GM18868 (cell line): ENCODE measurements at regions not wholly inside any gene's neighbourhood (a gene's known extent, or its start where the extent isn't known, plus 50 kb on each side); places are given as distances from the start of the nearest gene placed in this dataset.
A peak's percentile ranks its signal among the peaks of the same experiment; 100 is the strongest.

Experiments
- ATAC-seq: cut with Tn5 transposase; IDR thresholded peaks from one replicate; pipeline ENCODE4 v1.9.1; 2021; ENCODE audit warnings: mild to moderate bottlenecking, moderate library complexity; ENCODE audit not compliant: unreplicated experiment

DNA sequence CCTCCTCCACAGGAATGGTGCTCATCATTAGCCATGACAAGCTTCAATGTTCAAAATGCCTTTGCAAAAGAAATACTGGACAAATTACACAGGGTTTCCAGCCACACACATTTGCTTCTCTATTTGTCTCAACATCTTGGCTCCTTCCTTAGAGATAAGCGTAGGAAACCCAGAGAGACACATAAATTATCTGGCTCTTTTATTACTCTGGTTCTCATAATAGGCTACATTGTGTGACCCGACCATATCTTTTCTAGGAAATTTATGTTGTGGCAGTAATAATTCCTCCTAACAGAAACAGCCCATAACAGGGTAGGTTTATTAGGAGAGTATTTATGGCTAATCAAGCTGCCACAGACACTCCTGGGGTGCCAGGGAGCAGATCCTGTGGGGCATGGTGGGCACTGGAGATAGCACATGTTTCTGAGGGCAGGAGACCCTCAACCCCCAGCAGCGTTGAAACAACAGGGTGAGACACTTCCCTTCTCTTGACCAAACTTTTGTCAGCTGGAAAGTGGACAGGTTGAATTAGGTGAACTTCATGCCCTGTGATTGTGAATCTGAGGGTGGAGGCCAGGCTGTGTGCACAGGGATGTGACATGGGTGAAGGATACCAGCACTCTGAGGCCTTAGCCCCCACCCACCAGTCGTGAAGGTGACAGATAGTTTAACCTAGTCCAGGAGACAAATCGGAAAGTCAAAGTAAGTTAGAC lies 295.9 kb upstream of the ZNF32 start:
- ATAC-seq: no peak

DNA sequence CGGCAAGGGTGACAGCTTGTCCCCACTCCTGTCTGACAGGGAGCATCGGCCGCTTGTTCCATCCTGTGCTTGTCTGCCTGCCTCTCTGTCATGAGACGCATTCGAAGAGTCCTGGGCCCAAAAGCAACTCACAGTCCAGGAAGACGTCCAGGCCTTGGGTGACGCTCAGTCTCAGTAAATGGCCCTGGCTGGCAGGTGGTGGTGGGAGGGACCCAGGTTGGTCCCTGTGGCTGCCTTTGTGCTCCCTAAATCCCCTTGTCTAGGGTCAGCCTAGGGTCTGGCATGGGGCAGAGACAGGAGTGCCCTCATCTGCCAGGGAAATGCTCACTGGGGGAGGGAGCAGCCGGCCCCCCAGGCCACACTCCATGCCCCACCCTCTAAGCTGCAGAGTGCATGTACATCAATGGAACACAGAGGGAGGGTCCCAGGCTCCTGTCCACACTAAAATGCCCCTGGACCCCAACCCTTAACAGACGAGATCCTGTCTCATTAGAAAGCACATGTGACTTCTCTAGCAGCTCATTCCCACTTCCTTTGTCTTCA lies 295.2 kb upstream of the ZNF32 start:
- no peak for ATAC-seq

DNA sequence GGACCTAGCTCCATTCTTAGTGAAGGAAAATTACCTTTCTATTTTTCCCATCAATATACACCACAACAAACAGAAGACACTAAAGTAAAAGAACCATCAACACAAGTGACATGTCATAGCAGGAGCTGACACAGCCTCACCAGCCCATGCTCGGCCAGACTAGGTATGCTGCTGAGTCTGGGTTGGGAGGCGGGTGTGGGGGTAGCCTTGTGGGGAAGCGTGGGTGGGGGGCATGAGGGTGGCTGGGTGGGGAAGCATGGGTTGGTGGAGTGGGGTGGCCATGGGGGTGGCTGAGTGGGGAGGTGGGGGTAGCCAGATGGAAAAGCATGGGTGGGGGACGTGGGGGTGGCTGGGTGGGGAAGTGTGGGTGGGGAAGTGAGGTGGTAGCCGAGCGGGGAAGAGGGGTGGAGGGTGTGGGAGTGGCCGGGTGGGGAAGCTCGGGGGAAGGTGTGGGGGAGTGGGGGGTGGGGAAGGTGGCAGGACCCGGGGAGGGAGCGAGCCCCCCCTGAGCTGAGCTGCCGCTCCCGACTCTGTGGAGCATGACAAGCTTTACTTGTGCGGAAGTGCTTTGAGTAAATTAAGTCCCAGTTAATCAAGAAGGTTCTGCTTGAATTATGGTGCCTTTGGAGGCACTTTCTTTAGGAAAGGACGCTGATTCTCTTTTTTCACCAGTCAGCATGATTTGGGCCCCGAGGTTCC lies 294.6 kb upstream of the ZNF32 start:
- no peak for ATAC-seq

DNA sequence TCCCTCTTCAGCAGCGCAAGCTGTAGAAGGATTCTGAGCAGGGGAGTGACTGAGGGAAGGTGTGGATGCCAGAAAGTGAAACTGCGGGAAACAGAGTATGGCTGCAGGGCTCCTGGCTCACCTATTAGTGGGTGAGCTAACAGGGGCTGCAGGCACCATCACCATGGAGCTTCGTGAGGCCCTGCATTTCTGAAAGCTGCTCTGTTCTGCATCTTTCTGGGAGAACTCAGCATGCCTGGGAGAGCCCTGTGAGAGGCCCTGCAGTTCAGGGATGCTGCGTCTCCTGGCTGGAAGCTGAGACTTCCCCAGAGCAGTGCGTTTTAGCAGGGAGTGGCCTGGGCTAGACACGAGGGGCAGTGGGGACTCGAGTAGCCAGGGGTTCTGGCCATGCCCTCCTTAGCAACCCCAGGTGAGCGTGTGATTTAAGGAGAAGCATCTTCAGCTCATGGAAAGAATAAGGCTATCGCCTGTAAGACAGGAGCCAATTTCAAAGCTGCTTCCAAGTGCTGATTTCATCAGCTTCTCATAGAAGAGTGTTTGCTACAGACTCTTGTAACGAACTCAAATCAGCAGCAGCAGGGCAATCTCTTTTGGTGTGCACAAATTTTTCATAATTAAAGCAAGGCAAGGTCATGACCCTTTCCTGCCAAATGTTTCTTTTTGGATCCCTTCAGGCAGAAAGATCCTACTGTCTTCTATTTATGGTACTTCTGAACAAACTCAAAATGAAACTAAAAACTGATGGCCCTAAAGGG lies 293.6 kb upstream of the ZNF32 start:
- ATAC-seq: no peak

DNA sequence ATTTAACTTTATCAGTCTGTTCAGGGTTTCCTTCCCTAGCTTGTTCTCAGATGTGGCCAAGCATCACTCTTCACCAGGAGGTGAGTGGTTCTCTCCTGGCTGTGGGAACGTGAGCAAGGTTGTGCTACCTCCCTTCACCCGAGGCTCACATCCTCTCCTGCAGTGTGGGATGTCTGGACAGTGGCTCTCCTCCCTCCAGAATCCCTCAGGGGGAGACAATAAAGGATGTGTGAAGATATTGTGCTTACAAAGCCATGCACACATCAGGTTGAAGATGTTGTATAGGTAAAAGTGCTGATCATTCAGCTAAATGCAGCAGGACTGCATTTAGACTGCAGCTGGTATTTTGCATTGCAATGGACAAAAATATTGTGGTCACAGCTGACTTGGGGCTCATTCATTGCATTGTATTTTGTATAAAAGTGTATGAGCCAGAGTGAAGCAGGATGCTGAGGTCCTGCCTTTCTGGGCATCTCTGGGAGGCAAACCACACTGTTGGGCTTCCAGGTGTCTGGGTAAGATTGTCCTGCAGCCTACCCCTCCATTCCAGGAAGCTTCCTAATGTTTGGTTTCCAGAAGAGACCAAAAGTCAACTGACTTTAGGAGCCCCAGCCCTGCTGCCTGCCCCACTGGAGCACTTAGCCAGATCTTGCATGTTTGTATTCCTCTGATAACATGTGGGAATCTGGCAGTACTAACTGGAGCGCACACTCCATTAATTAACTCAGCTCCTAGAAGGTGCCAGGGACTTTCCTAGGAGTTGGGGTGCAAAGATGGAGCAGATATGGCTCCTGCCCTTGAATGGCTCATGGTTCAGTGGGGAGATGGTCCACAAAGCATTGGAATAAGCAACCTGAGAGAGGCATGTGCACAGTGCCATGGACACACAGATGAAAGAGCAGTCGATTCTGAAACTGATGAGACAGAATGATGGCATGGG lies 292.5 kb upstream of the ZNF32 start:
- no peak for ATAC-seq

DNA sequence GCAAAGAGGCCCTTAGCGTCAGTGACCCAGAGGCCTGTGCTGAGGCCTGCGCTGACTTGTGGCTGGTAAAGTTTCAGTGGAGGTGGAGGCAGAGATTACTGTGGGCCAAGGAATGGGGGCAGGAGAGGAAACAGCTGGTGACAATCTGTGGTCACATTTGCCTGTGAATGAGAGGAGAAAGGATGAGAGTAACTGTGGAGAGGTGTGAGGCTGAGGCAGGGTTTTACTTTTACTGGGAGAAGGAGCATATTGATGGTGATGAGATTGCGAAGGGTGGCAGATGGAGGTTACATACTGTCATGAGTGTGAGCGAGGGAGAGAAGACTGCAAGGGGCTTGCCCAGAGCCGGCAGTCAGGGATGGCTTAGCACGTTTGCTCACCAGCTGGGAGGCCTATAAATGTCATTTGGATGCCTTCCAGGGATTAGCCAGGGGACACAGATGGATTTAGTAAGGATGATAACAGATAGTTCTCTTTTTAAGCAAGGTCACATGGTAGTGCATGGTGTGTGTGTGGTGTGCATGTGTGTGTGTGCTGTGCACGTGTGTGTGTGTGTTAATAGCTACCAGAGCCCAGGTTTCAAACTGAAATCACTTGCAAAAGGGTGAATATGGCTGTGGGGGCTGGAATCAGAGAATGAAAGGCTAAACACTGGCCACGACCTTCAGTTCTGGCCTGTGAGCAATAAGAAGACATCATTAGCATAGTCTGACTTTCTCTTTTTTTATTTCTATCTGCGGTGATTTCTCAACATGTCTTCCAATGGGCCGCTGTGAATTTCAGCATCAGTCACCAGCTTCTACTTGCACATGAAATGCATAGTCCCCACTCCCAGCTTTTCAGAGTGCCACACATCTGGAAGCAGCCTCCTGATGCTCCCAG lies 291.5 kb upstream of the ZNF32 start:
- peak; percentile 59 for ATAC-seq

DNA sequence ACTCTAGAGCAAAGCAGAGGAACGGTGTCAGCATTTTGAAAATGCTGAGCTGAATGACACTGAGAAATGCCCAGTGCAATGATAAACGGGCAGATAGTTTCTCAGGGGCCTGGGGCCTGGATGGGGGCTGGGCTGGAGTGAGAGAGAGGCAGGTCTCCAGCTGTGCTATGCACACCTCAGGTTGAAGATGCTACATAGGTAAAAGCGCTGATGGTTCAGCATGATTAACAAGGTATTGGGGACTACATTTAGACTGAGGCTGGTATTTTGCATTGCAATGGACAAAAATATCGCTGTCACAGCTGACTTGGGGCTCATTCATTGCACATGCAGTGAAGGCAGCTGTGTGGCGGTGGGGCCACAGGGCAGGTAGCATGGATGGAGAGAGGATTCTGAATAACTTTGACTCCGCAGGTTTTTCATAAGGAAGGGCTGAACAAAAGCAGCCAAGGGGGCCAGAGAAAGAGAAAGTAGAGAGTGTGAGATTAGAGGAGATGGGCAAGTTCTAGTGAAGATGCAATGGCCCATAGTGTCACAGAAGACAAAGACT lies 290.8 kb upstream of the ZNF32 start:
- peak; percentile 12 for ATAC-seq

DNA sequence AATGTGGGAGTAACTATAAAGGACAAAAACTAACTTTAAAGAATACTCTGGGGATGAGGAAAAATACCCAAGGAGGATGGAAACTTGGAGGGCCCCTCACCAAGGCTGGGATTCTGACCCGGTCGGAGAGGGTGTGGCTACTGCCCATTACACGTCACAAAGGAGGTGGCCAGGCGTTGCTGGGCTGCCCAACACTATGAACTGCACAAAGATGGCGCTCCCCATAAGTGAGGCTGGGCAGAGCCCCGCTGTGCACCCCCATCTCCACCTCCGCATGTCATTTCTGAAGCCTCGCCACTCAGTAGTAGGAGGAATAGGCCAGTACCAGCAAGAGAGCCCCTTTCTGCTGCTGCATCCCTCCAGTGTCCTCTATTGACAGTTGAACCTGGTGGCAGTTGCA lies 290.1 kb upstream of the ZNF32 start:
- no peak for ATAC-seq

DNA sequence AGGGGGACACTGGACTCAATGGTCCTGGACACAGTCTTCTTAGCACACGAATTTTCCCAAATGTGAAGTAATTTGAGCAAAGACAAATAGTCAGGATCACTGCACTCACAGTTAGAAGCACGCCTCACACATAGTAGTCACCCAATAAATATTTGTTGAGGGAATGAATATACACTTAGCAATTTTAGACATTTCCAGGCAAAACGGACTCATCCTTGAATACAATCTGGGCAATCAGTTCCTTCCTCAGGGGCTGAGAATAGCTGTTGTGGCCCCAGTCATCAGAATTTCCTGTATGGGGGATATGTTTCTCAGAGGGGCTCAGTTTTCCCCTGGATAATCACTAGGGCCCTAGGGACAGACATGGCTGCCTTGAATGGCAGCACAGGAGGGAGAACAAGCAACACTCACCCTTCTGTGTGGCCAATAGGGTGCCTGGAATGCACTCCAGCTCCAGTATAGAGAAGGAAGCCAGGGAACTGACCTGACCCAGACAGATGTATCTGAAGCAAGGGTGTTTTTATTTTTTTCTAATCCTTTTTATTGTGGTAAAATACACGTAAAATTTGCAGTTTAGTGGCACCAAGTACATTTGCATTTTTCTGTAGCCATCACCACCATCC lies 282.7 kb upstream of the ZNF32 start:
- no peak for ATAC-seq

DNA sequence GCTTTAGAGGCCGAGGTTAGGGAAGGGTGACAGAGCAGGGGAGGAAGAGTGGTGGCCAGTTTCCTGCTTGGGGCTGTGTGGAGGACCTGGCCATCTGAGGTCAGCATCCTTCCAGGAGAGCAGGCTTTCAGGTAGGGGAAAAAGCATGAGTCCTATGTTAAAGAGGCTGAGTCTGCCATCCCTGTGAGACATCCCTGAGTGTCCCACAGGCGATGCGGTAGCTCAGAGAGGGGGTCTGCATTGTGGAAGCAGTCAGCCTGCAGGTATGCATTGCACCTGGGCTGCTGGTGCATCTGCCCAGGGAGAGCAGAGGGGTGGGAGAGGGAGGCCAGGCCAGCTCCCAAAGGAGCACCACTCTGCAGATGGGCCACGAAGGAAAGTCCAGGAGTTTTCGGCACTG lies 282.1 kb upstream of the ZNF32 start:
- no peak for ATAC-seq

DNA sequence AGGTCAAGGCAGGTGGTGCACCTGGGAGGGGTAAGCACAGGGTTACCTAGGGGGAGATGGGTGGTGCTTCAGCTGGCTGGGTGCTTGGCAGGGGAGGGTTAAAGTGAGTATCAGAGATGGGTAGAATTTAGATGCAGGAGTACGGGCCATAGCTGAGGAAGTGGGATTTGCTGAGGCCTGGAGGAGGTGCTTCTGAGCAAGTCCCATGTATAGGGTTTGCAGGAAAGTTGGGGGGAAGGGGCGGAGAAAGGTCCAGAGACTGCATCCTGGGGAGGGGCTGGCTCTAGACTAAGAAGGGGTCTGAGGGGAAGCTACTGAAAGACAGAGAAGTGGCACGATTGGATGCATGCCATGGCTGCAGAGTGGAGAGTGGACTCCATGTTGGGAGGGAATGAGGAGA lies 281.6 kb upstream of the ZNF32 start:
- ATAC-seq: no peak

DNA sequence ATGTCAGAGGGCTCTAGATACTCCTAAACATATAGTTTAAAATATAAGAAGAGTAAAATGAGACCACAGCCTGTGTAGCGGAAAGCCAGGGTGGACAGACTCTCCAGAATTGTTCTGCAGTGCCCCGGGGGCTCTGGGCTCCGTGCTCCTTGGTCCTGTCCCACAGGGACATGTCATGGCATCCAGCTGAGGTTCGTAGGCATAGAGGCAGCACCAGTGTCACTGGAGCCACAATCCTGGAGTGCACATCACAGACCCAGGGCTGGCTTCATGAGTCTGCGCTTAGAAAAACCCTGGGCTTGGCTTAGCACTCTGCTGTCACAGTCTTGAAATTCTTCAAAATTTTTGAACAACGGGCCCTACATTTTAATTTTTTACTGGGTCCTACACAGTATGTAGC lies 280.4 kb upstream of the ZNF32 start:
- no peak for ATAC-seq

DNA sequence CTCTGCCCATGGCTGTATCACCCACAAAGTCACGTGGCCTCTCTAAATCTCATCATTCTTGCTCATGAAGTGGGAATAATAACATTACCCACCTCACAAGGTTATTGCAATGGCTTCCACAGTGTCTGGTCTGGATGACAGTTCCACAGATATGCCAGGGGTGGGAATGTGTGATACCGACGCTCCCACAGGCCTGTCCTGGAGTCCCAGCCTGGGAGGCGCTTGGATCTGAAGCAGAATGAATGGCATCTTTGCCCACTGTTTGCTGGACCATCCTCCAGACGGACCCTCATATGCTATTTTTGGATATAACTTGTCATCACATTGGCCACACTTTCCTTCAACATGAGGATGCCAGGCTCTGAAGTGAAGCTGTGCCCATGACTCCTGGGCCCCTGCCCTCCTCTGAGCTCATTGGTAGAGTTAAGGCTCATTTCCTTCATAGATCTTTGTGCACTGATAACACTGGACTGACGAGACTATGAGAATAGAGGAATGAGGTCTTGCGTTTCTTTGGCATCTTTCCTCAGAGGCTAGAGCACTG lies 279.8 kb upstream of the ZNF32 start:
- no peak for ATAC-seq

DNA sequence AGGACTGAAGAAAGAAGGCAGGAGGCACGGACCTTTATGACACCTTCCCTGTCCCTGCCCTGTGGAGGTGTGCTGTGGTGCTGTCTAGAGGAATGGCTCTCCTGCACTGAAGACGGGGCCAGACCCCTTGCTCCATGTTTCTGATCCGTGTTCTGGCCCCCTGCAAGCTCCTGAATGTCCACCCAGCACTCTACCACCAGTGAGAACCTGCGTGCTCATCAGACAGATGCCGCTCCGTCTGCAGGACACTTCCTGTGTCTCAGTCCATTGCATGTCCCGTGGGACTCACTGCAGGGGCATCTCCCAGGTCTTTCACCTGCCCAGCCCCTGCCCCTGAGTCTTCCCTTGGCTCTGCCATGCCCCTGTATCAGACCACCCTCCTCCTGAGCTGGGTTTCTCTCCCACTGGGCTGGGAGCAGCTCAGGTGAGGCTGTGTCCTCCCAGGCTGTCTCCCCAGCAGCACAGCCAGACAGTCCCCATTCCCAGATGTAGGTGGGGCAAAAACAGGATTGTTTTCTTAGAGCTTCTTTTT lies 278.3 kb upstream of the ZNF32 start:
- no peak for ATAC-seq

DNA sequence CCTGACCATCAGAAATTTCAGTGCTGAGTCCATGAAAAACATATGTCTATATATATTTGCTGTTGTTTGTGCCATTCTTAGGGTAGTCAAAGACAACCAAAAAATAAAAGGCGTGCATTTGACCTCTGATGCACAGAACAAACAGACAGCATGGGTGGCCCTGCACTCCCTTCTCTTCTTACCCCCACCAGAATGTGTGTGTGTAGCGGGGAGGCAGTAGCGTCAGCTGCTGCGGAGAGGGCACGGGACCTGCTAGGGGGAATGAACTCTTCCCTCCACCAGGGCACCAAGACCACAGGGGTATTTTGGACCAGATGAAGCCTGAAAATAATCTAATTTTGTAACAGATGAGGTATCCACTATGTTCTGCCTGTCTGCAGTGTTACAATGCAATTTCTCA lies 277.7 kb upstream of the ZNF32 start:
- no peak for ATAC-seq

DNA sequence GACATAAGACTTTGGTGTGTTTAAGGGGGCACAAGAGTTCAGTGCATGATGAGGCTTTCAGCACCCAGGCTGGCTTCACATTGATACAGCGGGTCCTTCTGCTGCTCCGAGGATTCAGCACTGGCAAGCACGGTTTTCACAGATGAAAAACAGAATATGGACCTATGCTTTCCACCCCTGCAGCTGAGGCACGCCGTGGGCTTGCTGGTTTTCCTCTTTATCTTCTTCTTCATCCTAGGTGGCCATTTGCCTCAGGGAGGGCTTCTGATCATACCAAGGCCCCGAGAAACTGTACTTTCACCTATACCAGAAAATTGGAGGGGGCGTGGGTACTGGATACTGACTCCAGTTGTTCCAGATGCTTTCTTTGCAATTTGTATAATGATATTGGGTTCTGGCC lies 277.1 kb upstream of the ZNF32 start:
- ATAC-seq: no peak

DNA sequence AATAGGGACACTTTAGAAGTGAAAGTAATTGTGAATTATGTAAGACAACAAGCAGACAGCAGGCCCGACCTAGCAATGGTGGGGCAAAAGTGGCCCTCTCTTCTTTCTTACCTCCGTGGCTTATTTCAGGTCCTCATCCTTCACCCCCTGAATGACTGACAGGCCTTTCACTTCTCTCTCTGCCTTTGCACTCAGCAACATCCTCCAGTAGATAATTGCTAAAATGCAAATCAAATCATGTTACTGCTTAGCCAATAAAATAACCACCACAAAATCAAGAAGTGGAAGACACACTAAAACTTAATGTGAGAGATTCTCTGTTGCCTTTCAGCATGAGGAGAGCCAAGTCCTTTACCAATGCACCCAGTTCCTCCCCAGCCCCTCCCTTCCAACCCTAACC lies 274.6 kb upstream of the ZNF32 start:
- peak; percentile 64 for ATAC-seq
